ENCODE measurements at regions not wholly inside any gene's neighbourhood (a gene's known extent, or its start where the extent isn't known, plus 50 kb on each side); places are given as distances from the start of the nearest gene placed in this dataset.

DNA sequence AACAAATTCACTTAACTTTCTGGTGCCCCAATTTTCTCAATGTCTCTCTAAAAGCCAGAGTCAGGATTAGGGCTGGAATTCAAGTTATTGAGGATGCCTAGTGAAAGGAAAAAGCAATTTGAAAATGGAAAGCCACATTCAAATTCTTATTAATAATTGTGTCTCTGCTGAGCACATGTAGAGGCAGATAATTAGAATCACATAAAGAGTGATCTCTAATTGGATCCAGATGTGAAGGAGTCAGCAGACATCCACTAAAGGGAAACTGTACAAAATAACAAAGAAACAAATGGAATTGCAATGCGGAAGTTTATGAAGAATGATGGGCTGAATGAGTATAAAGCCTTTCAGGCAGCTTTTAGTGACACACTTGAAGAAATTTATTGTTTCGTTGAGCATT lies 482.6 kb downstream of the TTLL7 start:
- no peak for TF ChIP-seq CTCF (IDR thresholded peaks at IDR 0.05)
- no peak for TF ChIP-seq POLR2A (IDR thresholded peaks at IDR 0.05)
- Histone ChIP-seq H3K27me3 (no peaks in the 10 kb centered on the region), H3K4me1 (no peaks in the 10 kb centered on the region), H3K27ac (no peak overlapping the region), H3K9me3 (no peaks in the 10 kb centered on the region), H3K36me3 (no peaks in the 10 kb centered on the region), H3K4me3 (no peak overlapping the region)
- intact Hi-C loops (cut with DNase I; ENCODE audit: low total_unique reads) = no loop called here
- DNase-seq = no peak

GRCh38 chr1:83515578-83516154 lies 483.3 kb downstream of the TTLL7 start:
- no peaks in the 10 kb centered on the region for H3K9me3 ChIP-seq
- no peak for DNase-seq
- no peak overlapping the region for H3K4me3 ChIP-seq
- no peaks in the 10 kb centered on the region for H3K27me3 ChIP-seq
- H3K36me3 ChIP-seq = no peaks in the 10 kb centered on the region
- H3K27ac ChIP-seq = no peak overlapping the region
- intact Hi-C loops (cut with DNase I; ENCODE audit: low total_unique reads) = no loop called here
- TF ChIP-seq POLR2A (IDR thresholded peaks at IDR 0.05) (no peak), CTCF (IDR thresholded peaks at IDR 0.05) (no peak)
- H3K4me1 ChIP-seq = no peaks in the 10 kb centered on the region

DNA sequence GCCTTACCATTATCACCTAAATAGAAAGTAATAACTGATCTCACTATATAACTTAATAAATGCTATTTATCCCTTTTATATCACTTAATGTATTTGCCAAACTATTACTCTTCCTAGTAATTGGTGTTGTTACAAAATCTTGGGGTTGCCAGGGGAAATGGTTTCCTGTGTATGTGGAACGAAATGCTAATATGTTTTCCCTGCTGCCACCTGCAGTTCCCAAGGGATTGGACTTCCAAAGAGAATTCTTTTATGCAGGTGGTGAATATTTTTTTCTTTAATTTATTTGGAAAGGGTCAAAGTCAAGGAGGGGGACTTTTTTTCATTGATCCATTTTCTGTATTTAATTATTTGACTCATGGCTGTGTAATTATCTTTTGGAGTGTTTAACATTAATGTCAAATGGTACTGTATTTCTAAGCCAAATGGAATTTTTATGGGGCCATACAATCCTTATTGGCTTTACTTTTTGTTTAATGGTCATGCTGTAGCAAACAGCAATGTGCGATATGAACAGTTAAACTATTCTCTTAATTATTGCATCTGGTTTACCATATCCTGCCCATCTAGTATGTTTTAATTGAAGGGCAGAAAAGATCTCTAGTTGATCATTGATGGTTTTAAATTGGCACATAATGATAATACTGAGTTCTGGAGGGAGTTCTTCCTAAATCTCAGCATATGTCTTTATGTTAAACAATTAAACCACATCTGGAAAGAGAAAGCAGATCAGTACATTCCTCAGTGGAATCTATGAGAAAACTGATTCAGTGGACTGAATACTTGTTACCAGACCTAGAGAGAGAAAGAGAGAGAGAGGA lies 486.3 kb downstream of the TTLL7 start:
- TF ChIP-seq CTCF (IDR thresholded peaks at IDR 0.05) (no peak), POLR2A (IDR thresholded peaks at IDR 0.05) (no peak)
- Histone ChIP-seq H3K4me3 (no peak overlapping the region), H3K4me1 (peaks cover 0 to 3% of the 10 kb centered on the region in 2 donors), H3K36me3 (no peaks in the 10 kb centered on the region), H3K27me3 (no peaks in the 10 kb centered on the region), H3K27ac (no peak overlapping the region), H3K9me3 (no peaks in the 10 kb centered on the region)
- intact Hi-C loops (cut with DNase I; ENCODE audit: low total_unique reads) = no loop called here
- no peak for DNase-seq

GRCh38 chr1:83511146-83511726 lies 487.7 kb downstream of the TTLL7 start:
- Histone ChIP-seq H3K9me3 (no peaks in the 10 kb centered on the region), H3K36me3 (no peaks in the 10 kb centered on the region), H3K27me3 (no peaks in the 10 kb centered on the region), H3K27ac (no peak overlapping the region), H3K4me3 (no peak overlapping the region), H3K4me1 (peaks cover 0 to 3% of the 10 kb centered on the region in 2 donors)
- no peak for TF ChIP-seq POLR2A (IDR thresholded peaks at IDR 0.05)
- no peak for TF ChIP-seq CTCF (IDR thresholded peaks at IDR 0.05)
- DNase-seq = no peak
- intact Hi-C loops (cut with DNase I; ENCODE audit: low total_unique reads) = no loop called here

GRCh38 chr1:83509301-83509781 lies 489.6 kb downstream of the TTLL7 start:
- intact Hi-C loops (cut with DNase I; ENCODE audit: low total_unique reads) = no loop called here
- Histone ChIP-seq H3K9me3 (no peaks in the 10 kb centered on the region), H3K4me3 (no peak overlapping the region), H3K4me1 (peaks cover 0 to 3% of the 10 kb centered on the region in 2 donors), H3K36me3 (no peaks in the 10 kb centered on the region), H3K27me3 (no peaks in the 10 kb centered on the region), H3K27ac (peak overlapping the region; percentile 11 to 77)
- TF ChIP-seq CTCF (IDR thresholded peaks at IDR 0.05) (no peak), POLR2A (IDR thresholded peaks at IDR 0.05) (no peak)
- DNase-seq = no peak

Measured in uterus (tissue), 3 donors.